ENCODE measurements at regions not wholly inside any gene's neighbourhood (a gene's known extent, or its start where the extent isn't known, plus 50 kb on each side); places are given as distances from the start of the nearest gene placed in this dataset.

- Histone ChIP-seq H3K79me2 (ENCODE audit: insufficient read depth, low read length) (no peaks in the 10 kb centered on the region), H4K20me1 (ENCODE audit: insufficient read depth, low read length) (no peaks in the 10 kb centered on the region), H3K9me3 (ENCODE audit: insufficient read depth, low read depth, low read length) (no peaks in the 10 kb centered on the region), H2AFZ (ENCODE audit: low read depth, low read length) (no peak overlapping the region), H3K4me3 (ENCODE audit: insufficient read depth, low read depth, low read length) (no peak overlapping the region), H3K36me3 (ENCODE audit: insufficient read depth, low read length) (no peaks in the 10 kb centered on the region), H3K9ac (ENCODE audit: low read length) (no peak overlapping the region), H3K4me2 (ENCODE audit: low read length) (no peak overlapping the region), H3K27ac (ENCODE audit: low read depth, low read length) (no peak overlapping the region), H3K4me1 (ENCODE audit: insufficient read depth, low read length) (peaks cover 15% of the 10 kb centered on the region), H3K27me3 (ENCODE audit: insufficient read depth, low read length) (no peaks in the 10 kb centered on the region)
- FAIRE-seq (no peak), DNase-seq (ENCODE audit: low read depth) (peak; percentile 34)
- TF ChIP-seq CTCF (IDR thresholded peaks at IDR 0.05; ENCODE audit: insufficient read depth, low read depth, low read length) (no peak), EZH2 (IDR thresholded peaks at IDR 0.05; ENCODE audit: insufficient read depth, low read length) (no peak)
- no peaks in the 10 kb centered on the region for H3K36me3 Mint-ChIP-seq (ENCODE audit: low read depth, unreplicated experiment)
- no peak overlapping the region for H3K4me3 Mint-ChIP-seq (ENCODE audit: unreplicated experiment)
- peaks cover 12% of the 10 kb centered on the region for H3K4me1 Mint-ChIP-seq (ENCODE audit: low read depth, unreplicated experiment)
- no peak overlapping the region for H3K27ac Mint-ChIP-seq (ENCODE audit: unreplicated experiment)
- peaks cover 6% of the 10 kb centered on the region for H3K27me3 Mint-ChIP-seq (ENCODE audit: low read depth, unreplicated experiment)
- no peaks in the 10 kb centered on the region for H3K9me3 Mint-ChIP-seq (ENCODE audit: unreplicated experiment)
Measured at GRCh38 chr14:97178781-97179180, 381.6 kb downstream of the VRK1 start.

- Histone ChIP-seq H3K4me3 (ENCODE audit: insufficient read depth, low read depth, low read length) (no peak overlapping the region), H3K79me2 (ENCODE audit: insufficient read depth, low read length) (no peaks in the 10 kb centered on the region), H3K27me3 (ENCODE audit: insufficient read depth, low read length) (no peaks in the 10 kb centered on the region), H3K9me3 (ENCODE audit: insufficient read depth, low read depth, low read length) (no peaks in the 10 kb centered on the region), H4K20me1 (ENCODE audit: insufficient read depth, low read length) (no peaks in the 10 kb centered on the region), H3K4me2 (ENCODE audit: low read length) (peak overlapping the region; percentile 57), H3K27ac (ENCODE audit: low read depth, low read length) (no peak overlapping the region), H3K9ac (ENCODE audit: low read length) (no peak overlapping the region), H3K36me3 (ENCODE audit: insufficient read depth, low read length) (no peaks in the 10 kb centered on the region), H2AFZ (ENCODE audit: low read depth, low read length) (no peak overlapping the region), H3K4me1 (ENCODE audit: insufficient read depth, low read length) (peaks cover 15% of the 10 kb centered on the region)
- Mint-ChIP-seq H3K9me3 (ENCODE audit: unreplicated experiment) (no peaks in the 10 kb centered on the region), H3K27me3 (ENCODE audit: low read depth, unreplicated experiment) (peaks cover 6% of the 10 kb centered on the region), H3K4me3 (ENCODE audit: unreplicated experiment) (no peak overlapping the region), H3K27ac (ENCODE audit: unreplicated experiment) (no peak overlapping the region), H3K36me3 (ENCODE audit: low read depth, unreplicated experiment) (no peaks in the 10 kb centered on the region), H3K4me1 (ENCODE audit: low read depth, unreplicated experiment) (peaks cover 12% of the 10 kb centered on the region)
- FAIRE-seq (no peak), DNase-seq (ENCODE audit: low read depth) (no peak)
- no peak for TF ChIP-seq EZH2 (IDR thresholded peaks at IDR 0.05; ENCODE audit: insufficient read depth, low read length)
- no peak for TF ChIP-seq CTCF (IDR thresholded peaks at IDR 0.05; ENCODE audit: insufficient read depth, low read depth, low read length)
Measured at GRCh38 chr14:97179573-97179972, 382.4 kb downstream of the VRK1 start.

DNA sequence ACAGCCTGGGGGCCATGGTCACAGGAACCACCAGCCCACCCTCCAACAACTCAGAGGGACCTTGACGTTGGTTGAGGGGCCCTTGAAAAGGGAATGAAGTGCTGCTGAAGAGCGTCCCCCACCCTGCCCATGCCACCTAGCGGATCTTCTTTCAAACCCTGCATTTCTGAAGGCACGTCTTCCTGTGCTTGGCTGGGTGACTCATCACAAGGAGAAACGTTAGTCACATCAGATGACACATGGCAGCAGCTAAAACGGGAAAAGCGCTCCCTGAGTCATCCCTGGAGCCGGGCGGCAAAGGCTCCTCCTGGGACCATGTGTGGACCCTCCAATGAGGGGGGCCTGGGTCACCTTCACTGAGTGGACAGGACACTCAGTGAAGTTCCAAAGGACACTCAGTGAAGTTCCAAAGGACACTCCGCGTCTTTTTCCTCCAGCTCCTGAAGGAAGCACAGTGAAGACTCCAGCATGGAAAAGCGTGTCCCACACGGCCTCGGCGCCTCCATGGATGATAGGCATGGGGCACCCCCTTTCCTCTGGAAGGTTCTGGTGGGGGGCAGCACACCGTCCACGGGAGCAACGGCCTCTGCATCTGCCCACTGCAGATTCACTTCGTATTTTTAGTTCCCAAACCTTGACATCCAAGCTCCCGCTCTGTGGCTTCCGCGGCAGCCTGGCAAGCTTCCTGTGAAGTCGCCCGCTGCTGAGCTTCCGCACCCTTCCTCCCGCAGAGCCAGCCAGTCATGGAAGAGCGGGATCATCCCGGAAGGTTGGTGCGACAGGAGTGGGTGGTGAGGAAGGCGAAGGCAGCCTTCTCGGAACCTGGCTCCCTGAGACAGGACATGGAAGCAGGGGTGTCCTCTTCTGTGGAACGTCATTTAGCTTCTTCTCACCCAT lies 383.4 kb downstream of the VRK1 start:
- FAIRE-seq (no peak), DNase-seq (ENCODE audit: low read depth) (peak; percentile 76)
- H3K27ac ChIP-seq (ENCODE audit: low read depth, low read length) = no peak overlapping the region
- no peaks in the 10 kb centered on the region for H4K20me1 ChIP-seq (ENCODE audit: insufficient read depth, low read length)
- Mint-ChIP-seq H3K9me3 (ENCODE audit: unreplicated experiment) (no peaks in the 10 kb centered on the region), H3K4me3 (ENCODE audit: unreplicated experiment) (no peak overlapping the region), H3K36me3 (ENCODE audit: low read depth, unreplicated experiment) (no peaks in the 10 kb centered on the region), H3K4me1 (ENCODE audit: low read depth, unreplicated experiment) (peaks cover 12% of the 10 kb centered on the region), H3K27me3 (ENCODE audit: low read depth, unreplicated experiment) (peaks cover 6% of the 10 kb centered on the region), H3K27ac (ENCODE audit: unreplicated experiment) (peak overlapping the region; percentile 77)
- peak overlapping the region; percentile 57 for H3K4me2 ChIP-seq (ENCODE audit: low read length)
- H2AFZ ChIP-seq (ENCODE audit: low read depth, low read length) = peak overlapping the region; percentile 34
- TF ChIP-seq EZH2 (IDR thresholded peaks at IDR 0.05; ENCODE audit: insufficient read depth, low read length) (no peak), CTCF (IDR thresholded peaks at IDR 0.05; ENCODE audit: insufficient read depth, low read depth, low read length) (peak; percentile 43)
- no peaks in the 10 kb centered on the region for H3K36me3 ChIP-seq (ENCODE audit: insufficient read depth, low read length)
- no peaks in the 10 kb centered on the region for H3K79me2 ChIP-seq (ENCODE audit: insufficient read depth, low read length)
- H3K4me3 ChIP-seq (ENCODE audit: insufficient read depth, low read depth, low read length) = no peak overlapping the region
- no peaks in the 10 kb centered on the region for H3K27me3 ChIP-seq (ENCODE audit: insufficient read depth, low read length)
- no peak overlapping the region for H3K9ac ChIP-seq (ENCODE audit: low read length)
- peaks cover 15% of the 10 kb centered on the region for H3K4me1 ChIP-seq (ENCODE audit: insufficient read depth, low read length)
- no peaks in the 10 kb centered on the region for H3K9me3 ChIP-seq (ENCODE audit: insufficient read depth, low read depth, low read length)

Data from astrocyte (in vitro differentiated cells and primary cell).